ENCODE measurements at regions not wholly inside any gene's neighbourhood (a gene's known extent, or its start where the extent isn't known, plus 50 kb on each side); places are given as distances from the start of the nearest gene placed in this dataset.

DNA sequence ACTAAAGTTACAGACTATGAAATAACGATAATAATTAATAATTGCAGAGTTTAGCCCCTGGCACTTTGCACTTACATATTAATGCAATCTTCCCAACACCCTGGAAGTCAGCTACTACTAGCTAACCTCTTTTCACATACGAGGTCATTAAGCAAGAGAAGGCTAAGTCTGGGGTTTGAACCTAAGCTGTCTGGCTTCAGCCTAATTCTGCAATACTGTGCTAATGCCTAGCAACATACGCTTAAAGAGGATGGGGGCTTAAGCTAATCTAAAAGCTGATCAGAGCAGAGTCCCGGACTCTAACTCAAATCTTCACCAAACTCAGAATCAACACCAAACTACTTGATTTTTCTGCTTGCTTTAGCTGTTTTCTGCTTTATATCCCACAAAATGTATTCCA, 168.7 kb upstream of the GNAI1 start:
- no peak for TF ChIP-seq POLR2A (IDR thresholded peaks at IDR 0.05)
- TF ChIP-seq, protein P1, sequence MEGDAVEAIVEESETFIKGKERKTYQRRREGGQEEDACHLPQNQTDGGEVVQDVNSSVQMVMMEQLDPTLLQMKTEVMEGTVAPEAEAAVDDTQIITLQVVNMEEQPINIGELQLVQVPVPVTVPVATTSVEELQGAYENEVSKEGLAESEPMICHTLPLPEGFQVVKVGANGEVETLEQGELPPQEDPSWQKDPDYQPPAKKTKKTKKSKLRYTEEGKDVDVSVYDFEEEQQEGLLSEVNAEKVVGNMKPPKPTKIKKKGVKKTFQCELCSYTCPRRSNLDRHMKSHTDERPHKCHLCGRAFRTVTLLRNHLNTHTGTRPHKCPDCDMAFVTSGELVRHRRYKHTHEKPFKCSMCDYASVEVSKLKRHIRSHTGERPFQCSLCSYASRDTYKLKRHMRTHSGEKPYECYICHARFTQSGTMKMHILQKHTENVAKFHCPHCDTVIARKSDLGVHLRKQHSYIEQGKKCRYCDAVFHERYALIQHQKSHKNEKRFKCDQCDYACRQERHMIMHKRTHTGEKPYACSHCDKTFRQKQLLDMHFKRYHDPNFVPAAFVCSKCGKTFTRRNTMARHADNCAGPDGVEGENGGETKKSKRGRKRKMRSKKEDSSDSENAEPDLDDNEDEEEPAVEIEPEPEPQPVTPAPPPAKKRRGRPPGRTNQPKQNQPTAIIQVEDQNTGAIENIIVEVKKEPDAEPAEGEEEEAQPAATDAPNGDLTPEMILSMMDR (IDR thresholded peaks at IDR 0.05): no peak
